HEK293 (cell line): ENCODE measurements at regions not wholly inside any gene's neighbourhood (a gene's known extent, or its start where the extent isn't known, plus 50 kb on each side); places are given as distances from the start of the nearest gene placed in this dataset.

ENCODE experiments used
- CTCF ChIA-PET: fragments of 350-600 bp; formaldehyde crosslinking; extraction: SDS; loops from one replicate; lab custom pipeline; 2021; ENCODE audit warnings: antibody characterized with exemption; lab: Yijun Ruan, JAX
- POLR2A ChIA-PET: fragments of 300-600 bp; formaldehyde crosslinking; extraction: SDS; loops from one replicate; lab custom pipeline; 2020; ENCODE audit warnings: antibody characterized with exemption, inconsistent platforms; lab: Yijun Ruan, JAX
- H3K27ac ChIP-seq: fragments of 200-500 bp; sonication (Bioruptor generic); 2 replicates; pipeline ENCODE4 v1.5.1; 2014; ENCODE audit warnings: low read depth, low read length, control low read depth, inconsistent platforms; ENCODE audit errors: extremely low read depth
- H3K36me3 ChIP-seq, 2 experiments: fragments of 200-500 bp in 1 of 2; sonication (Bioruptor generic) in 1 of 2; 1 replicate in 1 of 2; 2 replicates in 1 of 2; pipeline ENCODE4 v1.5.1; 2014 to 2017; ENCODE audit warnings: inconsistent platforms in 2 of 2, low read length in 2 of 2; ENCODE audit not compliant: control insufficient read depth in 2 of 2, insufficient read depth in 1 of 2
- H3K4me1 ChIP-seq: fragments of 200-500 bp; sonication (Bioruptor generic); 2 replicates; pipeline ENCODE4 v1.5.1; 2014; ENCODE audit warnings: mild to moderate bottlenecking, low read length, inconsistent platforms; ENCODE audit not compliant: control insufficient read depth, insufficient read depth
- H3K4me3 ChIP-seq: 2 replicates; pipeline ENCODE4 v1.5.1; 2011; ENCODE audit warnings: low read depth, mild to moderate bottlenecking, control low read depth, low read length, moderate library complexity
- H3K9me3 ChIP-seq: fragments of 200-500 bp; sonication (Bioruptor generic); 2 replicates; pipeline ENCODE4 v1.5.1; 2014; ENCODE audit warnings: low read depth, low read length, inconsistent platforms; ENCODE audit not compliant: control insufficient read depth, insufficient read depth
- HOXA7 ChIP-seq: sonication (generic); formaldehyde crosslinking; IDR thresholded peaks from 2 replicates; pipeline ENCODE4 v1.8.1; 2022; ENCODE audit warnings: missing genetic modification reagents, borderline replicate concordance
- RBAK ChIP-seq: fragments of 450-650 bp; formaldehyde crosslinking; IDR thresholded peaks from 2 replicates; pipeline ENCODE4 v1.5.1; 2016; ENCODE audit warnings: missing biosample characterization, missing genetic modification characterization
- REPIN1 ChIP-seq: fragments of 450-650 bp; formaldehyde crosslinking; IDR thresholded peaks from 2 replicates; pipeline ENCODE4 v1.5.1; 2017; ENCODE audit warnings: missing biosample characterization, missing genetic modification characterization, low read depth
- SALL2 ChIP-seq: fragments of 450-650 bp; formaldehyde crosslinking; IDR thresholded peaks from 2 replicates; pipeline ENCODE4 v1.5.0; 2017; ENCODE audit warnings: missing biosample characterization, mild to moderate bottlenecking, missing genetic modification characterization, borderline replicate concordance
- SP2 ChIP-seq: fragments of 450-650 bp; formaldehyde crosslinking; IDR thresholded peaks from 2 replicates; pipeline ENCODE4 v1.5.1; 2016; ENCODE audit warnings: missing biosample characterization, missing genetic modification characterization
- ZBTB7A ChIP-seq: fragments of 450-650 bp; formaldehyde crosslinking; IDR thresholded peaks from 2 replicates; pipeline ENCODE4 v1.5.1; 2016; ENCODE audit warnings: low read depth, missing biosample characterization, missing genetic modification characterization
- ZNF140 ChIP-seq: fragments of 450-650 bp; formaldehyde crosslinking; IDR thresholded peaks from 2 replicates; pipeline ENCODE4 v1.5.1; 2016; ENCODE audit warnings: missing biosample characterization, missing genetic modification characterization
- ZNF19 ChIP-seq: fragments of 450-650 bp; formaldehyde crosslinking; IDR thresholded peaks from 2 replicates; pipeline ENCODE4; 2016; ENCODE audit warnings: missing biosample characterization, missing genetic modification characterization, low read depth
- ZNF341 ChIP-seq: fragments of 450-650 bp; formaldehyde crosslinking; IDR thresholded peaks from 2 replicates; pipeline ENCODE4; 2016; ENCODE audit warnings: low read depth, missing biosample characterization, missing genetic modification characterization
- ZNF394 ChIP-seq: fragments of 450-650 bp; formaldehyde crosslinking; IDR thresholded peaks from 2 replicates; pipeline ENCODE4 v1.5.1; 2016; ENCODE audit warnings: missing biosample characterization, missing genetic modification characterization, mild to moderate bottlenecking, moderate library complexity, borderline replicate concordance
- ZNF48 ChIP-seq: fragments of 450-650 bp; formaldehyde crosslinking; IDR thresholded peaks from 2 replicates; pipeline ENCODE4 v1.5.1; 2016; ENCODE audit warnings: missing biosample characterization, missing genetic modification characterization
- ZNF621 ChIP-seq: fragments of 450-650 bp; formaldehyde crosslinking; IDR thresholded peaks from 2 replicates; pipeline ENCODE4 v1.5.1; 2017; ENCODE audit warnings: missing biosample characterization, missing genetic modification characterization
- ZNF792 ChIP-seq: fragments of 450-650 bp; formaldehyde crosslinking; IDR thresholded peaks from 2 replicates; pipeline ENCODE4 v1.5.1; 2016; ENCODE audit warnings: missing biosample characterization, missing genetic modification characterization
- ZSCAN16 ChIP-seq: fragments of 450-650 bp; formaldehyde crosslinking; IDR thresholded peaks from 2 replicates; pipeline ENCODE4 v1.5.1; 2016; ENCODE audit warnings: missing biosample characterization, missing genetic modification characterization
- TF ChIP-seq, protein P1 (sequence below): fragments of 450-650 bp; formaldehyde crosslinking; IDR thresholded peaks from 2 replicates; pipeline ENCODE4 v1.5.1; 2016; ENCODE audit warnings: missing biosample characterization, missing genetic modification characterization, borderline replicate concordance
- TF ChIP-seq, protein P2 (sequence below): fragments of 450-650 bp; formaldehyde crosslinking; IDR thresholded peaks from 2 replicates; pipeline ENCODE4 v1.5.1; 2016; ENCODE audit warnings: missing biosample characterization, missing genetic modification characterization
- TF ChIP-seq, protein P3 (sequence below): fragments of 450-650 bp; formaldehyde crosslinking; IDR thresholded peaks from 2 replicates; pipeline ENCODE4 v1.5.1; 2016; ENCODE audit warnings: missing biosample characterization, missing genetic modification characterization

DNA sequence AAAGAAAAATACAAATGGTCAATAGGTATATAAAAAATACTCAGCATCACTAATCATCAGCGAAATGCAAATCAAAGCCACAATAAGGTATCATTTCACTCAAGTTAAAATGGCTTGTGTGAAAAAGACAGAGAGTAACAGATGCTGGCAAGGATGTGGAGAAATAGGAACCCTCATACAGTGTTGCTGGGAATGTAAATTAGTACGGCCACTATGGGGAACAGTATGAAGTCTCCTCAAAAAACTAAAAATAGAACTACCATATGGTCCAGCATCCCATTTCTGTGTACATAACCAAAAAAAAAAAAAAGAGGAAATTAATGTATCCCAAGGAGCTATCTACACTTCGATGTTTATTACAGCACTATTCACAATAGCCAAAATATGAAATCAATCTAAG, 98.1 kb upstream of the TGFBR2 start (continued):
- no peak for TF ChIP-seq ZSCAN16 (tag by site-specific recombination)
- TF ChIP-seq, all 188 proteins: peak for 0

DNA sequence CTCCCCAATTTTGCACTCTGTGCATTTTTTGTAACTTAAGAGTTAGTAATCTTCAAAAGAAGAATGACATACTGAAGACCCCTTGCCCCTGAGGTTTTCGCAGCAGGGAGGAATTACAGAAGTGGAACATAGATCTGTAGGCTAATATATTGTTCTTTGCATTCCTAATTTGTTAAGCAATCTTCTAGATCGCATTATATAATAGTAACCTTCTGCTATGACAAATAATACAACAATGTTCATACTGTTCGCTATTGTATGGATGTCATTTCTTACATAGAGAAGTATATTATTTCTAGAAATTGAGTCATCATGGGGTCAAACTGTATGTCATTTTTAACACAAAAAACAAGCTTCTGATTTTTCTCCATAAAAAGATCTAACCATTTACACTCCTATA, 95.8 kb upstream of the TGFBR2 start:
- Histone ChIP-seq H3K9me3 (no peaks in the 10 kb centered on the region), H3K4me1 (no peaks in the 10 kb centered on the region), H3K27ac (no peak overlapping the region), H3K4me3 (no peak overlapping the region), H3K36me3 (no peaks in the 10 kb centered on the region)
- POLR2A ChIA-PET, result no interaction called here
- TF ChIP-seq ZNF19 (no peak), ZNF792 (no peak), SALL2 (tag by site-specific recombination) (no peak), ZNF140 (tag by site-specific recombination) (no peak), REPIN1 (no peak), HOXA7 (CRISPR knock-in tag) (no peak)
- TF ChIP-seq, protein P1, sequence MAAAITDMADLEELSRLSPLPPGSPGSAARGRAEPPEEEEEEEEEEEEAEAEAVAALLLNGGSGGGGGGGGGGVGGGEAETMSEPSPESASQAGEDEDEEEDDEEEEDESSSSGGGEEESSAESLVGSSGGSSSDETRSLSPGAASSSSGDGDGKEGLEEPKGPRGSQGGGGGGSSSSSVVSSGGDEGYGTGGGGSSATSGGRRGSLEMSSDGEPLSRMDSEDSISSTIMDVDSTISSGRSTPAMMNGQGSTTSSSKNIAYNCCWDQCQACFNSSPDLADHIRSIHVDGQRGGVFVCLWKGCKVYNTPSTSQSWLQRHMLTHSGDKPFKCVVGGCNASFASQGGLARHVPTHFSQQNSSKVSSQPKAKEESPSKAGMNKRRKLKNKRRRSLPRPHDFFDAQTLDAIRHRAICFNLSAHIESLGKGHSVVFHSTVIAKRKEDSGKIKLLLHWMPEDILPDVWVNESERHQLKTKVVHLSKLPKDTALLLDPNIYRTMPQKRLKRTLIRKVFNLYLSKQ, result no peak
- TF ChIP-seq, protein P2, sequence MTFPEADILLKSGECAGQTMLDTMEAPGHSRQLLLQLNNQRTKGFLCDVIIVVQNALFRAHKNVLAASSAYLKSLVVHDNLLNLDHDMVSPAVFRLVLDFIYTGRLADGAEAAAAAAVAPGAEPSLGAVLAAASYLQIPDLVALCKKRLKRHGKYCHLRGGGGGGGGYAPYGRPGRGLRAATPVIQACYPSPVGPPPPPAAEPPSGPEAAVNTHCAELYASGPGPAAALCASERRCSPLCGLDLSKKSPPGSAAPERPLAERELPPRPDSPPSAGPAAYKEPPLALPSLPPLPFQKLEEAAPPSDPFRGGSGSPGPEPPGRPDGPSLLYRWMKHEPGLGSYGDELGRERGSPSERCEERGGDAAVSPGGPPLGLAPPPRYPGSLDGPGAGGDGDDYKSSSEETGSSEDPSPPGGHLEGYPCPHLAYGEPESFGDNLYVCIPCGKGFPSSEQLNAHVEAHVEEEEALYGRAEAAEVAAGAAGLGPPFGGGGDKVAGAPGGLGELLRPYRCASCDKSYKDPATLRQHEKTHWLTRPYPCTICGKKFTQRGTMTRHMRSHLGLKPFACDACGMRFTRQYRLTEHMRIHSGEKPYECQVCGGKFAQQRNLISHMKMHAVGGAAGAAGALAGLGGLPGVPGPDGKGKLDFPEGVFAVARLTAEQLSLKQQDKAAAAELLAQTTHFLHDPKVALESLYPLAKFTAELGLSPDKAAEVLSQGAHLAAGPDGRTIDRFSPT (tag by site-specific recombination), result no peak
- TF ChIP-seq, protein P3, sequence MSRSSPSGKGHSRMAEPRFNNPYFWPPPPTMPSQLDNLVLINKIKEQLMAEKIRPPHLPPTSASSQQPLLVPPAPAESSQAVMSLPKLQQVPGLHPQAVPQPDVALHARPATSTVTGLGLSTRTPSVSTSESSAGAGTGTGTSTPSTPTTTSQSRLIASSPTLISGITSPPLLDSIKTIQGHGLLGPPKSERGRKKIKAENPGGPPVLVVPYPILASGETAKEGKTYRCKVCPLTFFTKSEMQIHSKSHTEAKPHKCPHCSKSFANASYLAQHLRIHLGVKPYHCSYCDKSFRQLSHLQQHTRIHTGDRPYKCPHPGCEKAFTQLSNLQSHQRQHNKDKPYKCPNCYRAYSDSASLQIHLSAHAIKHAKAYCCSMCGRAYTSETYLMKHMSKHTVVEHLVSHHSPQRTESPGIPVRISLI (tag by site-specific recombination), result no peak
- CTCF ChIA-PET, result no interaction called here

DNA sequence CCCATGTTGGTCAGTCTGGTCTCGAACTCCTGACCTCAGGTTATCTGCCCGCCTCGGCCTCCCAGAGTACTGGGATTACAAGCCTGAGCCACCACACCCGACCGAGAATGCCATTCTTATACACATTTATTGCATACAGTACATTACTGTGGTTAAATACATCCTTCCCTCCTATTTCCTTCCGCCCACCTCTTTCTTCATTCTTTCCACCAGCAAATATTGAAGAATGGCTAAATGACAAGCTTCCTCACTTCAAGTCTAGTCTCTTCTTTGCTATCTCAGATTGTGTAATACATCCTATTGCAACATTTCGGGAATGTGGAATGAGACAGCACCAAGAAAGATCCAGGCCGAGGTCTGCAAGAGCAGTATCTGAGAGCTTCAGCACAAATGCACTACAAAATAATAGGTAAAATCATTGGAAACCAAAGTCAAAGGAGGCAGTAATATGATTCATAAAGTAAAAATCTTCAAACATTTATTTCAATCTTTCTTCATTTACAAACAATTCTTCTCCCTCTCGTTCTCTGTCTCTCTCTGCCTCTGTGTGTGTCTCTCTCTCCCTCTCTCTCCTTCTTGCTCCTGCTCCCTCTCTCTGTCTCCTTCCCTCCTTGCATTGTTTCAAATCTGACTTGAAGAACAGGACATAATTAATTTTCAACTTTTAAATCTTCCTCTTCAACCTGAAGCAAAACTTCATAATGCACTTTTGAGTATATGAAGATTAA, 94.7 kb upstream of the TGFBR2 start:
- Histone ChIP-seq H3K27ac (no peak overlapping the region), H3K36me3 (no peaks in the 10 kb centered on the region), H3K9me3 (no peaks in the 10 kb centered on the region)
- TF ChIP-seq ZBTB7A (tag by site-specific recombination) (no peak), ZNF341 (tag by site-specific recombination) (no peak), SP2 (tag by site-specific recombination) (no peak), ZNF621 (tag by site-specific recombination) (no peak), ZNF394 (tag by site-specific recombination) (no peak), RBAK (tag by site-specific recombination) (no peak), ZNF48 (tag by site-specific recombination) (no peak), HOXA7 (CRISPR knock-in tag) (no peak)
- TF ChIP-seq, all 188 proteins: peak for 0
- no peaks in the 10 kb centered on the region for H3K4me1 ChIP-seq
- ChIA-PET POLR2A (no interaction called here), CTCF (no interaction called here)
- H3K4me3 ChIP-seq, result no peak overlapping the region
